Fibroblast of mammary gland (primary cell): ENCODE measurements at regions not wholly inside any gene's neighbourhood (a gene's known extent, or its start where the extent isn't known, plus 50 kb on each side); places are given as distances from the start of the nearest gene placed in this dataset.

Experiments
- DNase-seq: peaks from one replicate; pipeline ENCODE4 v3.0.0-alpha.2; 2010; ENCODE audit warnings: low read depth
- H3K4me3 ChIP-seq: 2 replicates; pipeline ENCODE4 v1.5.1; 2011; ENCODE audit warnings: low read depth, mild to moderate bottlenecking, low read length, moderate library complexity; ENCODE audit not compliant: control insufficient read depth
- TF ChIP-seq, protein P1 (sequence below): conservative IDR thresholded peaks from 2 replicates; pipeline ENCODE4 v1.5.1; 2011; ENCODE audit warnings: low read depth, low read length, inconsistent platforms; ENCODE audit not compliant: control insufficient read depth, insufficient read depth

DNA sequence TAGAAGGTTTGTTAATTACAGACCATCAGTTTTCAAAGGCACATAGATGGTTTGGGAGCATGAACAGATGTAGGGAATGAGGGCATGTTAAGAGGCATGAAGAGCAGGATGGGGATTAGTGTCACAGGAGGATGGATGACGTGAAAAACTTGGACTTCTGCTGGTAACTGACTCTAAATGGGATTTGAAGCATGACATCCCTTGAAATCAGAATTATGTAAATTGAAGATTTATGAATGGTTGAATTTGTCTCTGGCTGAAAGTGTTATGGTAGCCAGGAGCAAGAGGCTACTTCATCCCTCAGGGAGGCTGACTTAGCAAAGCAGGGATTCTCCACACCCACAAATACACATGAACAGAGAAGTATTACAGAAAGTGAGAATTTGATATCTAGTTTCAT, 454.6 kb downstream of the MAGEB5 start:
- DNase-seq = no peak
- H3K4me3 ChIP-seq = no peak overlapping the region
- TF ChIP-seq, protein P1, sequence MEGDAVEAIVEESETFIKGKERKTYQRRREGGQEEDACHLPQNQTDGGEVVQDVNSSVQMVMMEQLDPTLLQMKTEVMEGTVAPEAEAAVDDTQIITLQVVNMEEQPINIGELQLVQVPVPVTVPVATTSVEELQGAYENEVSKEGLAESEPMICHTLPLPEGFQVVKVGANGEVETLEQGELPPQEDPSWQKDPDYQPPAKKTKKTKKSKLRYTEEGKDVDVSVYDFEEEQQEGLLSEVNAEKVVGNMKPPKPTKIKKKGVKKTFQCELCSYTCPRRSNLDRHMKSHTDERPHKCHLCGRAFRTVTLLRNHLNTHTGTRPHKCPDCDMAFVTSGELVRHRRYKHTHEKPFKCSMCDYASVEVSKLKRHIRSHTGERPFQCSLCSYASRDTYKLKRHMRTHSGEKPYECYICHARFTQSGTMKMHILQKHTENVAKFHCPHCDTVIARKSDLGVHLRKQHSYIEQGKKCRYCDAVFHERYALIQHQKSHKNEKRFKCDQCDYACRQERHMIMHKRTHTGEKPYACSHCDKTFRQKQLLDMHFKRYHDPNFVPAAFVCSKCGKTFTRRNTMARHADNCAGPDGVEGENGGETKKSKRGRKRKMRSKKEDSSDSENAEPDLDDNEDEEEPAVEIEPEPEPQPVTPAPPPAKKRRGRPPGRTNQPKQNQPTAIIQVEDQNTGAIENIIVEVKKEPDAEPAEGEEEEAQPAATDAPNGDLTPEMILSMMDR = no peak

DNA sequence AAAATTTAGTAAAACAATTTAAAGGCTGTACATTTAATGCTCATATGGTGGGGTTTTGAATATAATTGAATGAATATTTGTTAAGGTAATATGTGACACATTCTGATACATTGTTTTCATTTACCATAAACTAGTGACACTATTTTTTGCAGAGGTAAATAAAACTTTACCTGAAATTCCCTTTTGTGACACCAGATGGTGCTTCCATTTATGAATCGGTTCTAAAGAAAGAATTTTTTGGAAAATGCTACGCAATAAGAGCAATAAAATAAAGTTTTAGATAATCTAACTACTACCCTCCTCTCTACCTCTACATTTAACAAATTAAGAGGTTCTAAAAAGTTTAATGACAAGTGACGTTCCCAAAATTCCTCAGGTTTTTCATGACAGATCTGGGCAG, 448.9 kb downstream of the MAGEB5 start:
- TF ChIP-seq, protein P1 = no peak

DNA sequence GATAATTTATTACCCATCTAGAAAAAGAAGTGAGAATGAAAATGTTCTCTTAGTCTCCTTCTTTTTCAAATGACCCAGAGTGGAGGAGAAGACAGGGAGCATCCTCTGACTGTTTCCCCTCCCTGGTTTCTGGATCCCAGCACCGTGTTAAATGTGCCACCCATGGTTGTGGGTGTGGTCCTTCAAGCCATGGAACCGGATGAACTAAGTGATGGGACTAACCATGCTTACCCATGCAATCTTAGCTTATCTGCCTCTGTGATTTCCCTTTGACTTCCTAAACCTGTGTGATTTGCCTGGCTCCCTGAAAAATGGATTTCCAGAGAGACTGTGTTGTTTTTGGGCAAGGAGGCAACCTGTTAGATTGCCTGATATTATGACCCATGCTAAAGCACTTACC, 437.1 kb downstream of the MAGEB5 start:
- TF ChIP-seq, protein P1 = no peak
- H3K4me3 ChIP-seq = no peak overlapping the region
- peak; percentile 5 for DNase-seq

More for the DNA sequence above, 448.9 kb downstream of the MAGEB5 start:
- no peak for DNase-seq
- H3K4me3 ChIP-seq = no peak overlapping the region

DNA sequence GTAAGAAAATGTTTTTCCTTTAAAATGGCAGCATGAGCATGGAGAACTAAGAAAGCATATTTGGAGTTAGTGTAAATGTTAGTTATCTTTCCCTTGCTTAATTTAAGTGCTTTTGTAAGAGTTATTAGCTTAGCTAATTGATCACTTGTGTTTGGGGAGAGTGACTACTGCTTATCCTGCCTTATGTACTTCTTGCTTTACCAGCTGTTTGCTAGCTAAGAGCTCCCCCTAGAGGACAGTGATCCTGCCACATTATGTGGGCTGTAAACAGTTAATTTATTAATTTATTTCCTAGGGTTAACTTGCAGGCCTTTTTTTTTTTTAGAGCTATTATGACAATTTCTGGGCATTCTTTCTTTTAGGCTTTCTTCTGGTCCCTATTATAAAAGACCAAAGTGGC, 435.8 kb downstream of the MAGEB5 start:
- H3K4me3 ChIP-seq = no peak overlapping the region
- DNase-seq = no peak
- TF ChIP-seq, protein P1 = peak; percentile 6

DNA sequence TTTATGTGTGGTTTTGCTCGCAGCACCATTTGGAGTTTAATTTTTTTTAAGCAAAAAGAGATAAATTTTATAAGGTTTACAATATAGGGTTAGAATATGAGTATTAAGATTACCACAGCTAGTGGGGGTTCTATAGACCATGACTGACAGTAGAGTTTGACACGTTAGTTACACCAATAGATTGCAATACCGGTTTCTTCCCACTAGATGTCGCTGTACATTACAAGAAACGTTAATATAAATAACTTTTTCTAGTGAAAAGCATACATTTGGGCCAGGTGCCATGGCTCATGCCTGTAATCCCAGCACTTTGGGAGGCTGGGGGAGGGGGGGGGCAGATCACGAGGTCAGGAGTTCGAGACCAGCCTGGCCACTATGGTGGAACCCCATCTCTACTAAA, 433.6 kb downstream of the MAGEB5 start:
- H3K4me3 ChIP-seq = no peak overlapping the region
- TF ChIP-seq, protein P1 = peak; percentile 47
- DNase-seq = peak; percentile 22

DNA sequence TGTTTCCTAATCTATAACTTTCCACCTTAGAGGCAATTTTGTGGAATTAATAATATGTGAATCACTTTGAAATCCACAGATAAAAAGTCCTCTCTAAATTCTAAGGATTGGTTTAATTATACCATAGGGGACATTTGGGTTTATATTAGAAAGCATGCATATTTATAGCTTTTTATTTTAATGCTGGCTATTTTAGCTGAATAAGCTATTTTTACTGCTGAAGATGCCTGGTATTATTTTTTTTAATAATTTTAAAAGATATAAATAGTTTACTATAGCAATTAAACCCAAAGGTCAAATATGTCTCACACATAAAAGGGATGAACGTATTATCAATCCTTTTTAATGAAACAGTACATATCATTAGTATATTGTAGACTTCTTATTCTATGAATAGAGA, 415.4 kb downstream of the MAGEB5 start:
- TF ChIP-seq, protein P1 = no peak
- DNase-seq = no peak
- no peak overlapping the region for H3K4me3 ChIP-seq

DNA sequence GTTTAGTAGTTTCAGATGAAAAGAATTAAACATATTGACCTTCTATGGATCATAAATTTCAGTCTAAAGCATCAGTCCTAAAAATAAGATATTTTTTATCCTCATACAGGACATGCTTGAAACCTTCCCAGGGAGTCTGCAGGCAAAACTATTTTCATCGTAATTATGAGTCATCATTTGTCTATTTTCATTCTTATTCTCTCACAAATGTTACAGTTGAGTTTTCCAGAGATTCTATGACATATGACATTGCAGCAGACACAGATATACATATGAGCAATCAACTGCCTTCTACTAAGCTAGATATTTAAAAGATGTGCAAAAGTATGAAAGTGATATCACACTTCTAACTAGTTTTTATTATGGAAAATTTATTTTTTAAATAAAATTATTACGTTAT, 398.0 kb downstream of the MAGEB5 start:
- H3K4me3 ChIP-seq = no peak overlapping the region
- TF ChIP-seq, protein P1 = no peak
- no peak for DNase-seq
